Upper lobe of left lung (tissue), 6 donors: ENCODE measurements at regions not wholly inside any gene's neighbourhood (a gene's known extent, or its start where the extent isn't known, plus 50 kb on each side); places are given as distances from the start of the nearest gene placed in this dataset.

Experiments
- ATAC-seq, 2 donors: fragments of 200-7000 bp; cut with Tn5 transposase; one replicate each; pipeline ENCODE4 v1.9.1; 2022; ENCODE audit warnings: mild to moderate bottlenecking in 2 of 2, moderate library complexity in 2 of 2; ENCODE audit not compliant: low FRiP score in 2 of 2
- DNase-seq, 2 donors: peaks; one replicate each; pipeline ENCODE4 v3.0.0-alpha.2; 2019 to 2020
- H3K27ac ChIP-seq, 4 donors: fragments of 200-600 bp; sonication (generic); one replicate each; pipeline ENCODE4 v1.5.1; 2016 to 2019
- H3K27me3 ChIP-seq, 4 donors: fragments of 200-600 bp; sonication (generic); one replicate each; pipeline ENCODE4 v1.5.1; 2017 to 2019
- H3K36me3 ChIP-seq, 4 donors: fragments of 200-600 bp; sonication (generic); one replicate each; pipeline ENCODE4 v1.5.1; 2016 to 2019
- H3K4me1 ChIP-seq, 4 donors: fragments of 200-600 bp; sonication (generic); one replicate each; pipeline ENCODE4 v1.5.1; 2018 to 2019
- H3K4me3 ChIP-seq, 4 donors: fragments of 200-600 bp; sonication (generic); one replicate each; pipeline ENCODE4 v1.5.1; 2017 to 2019; ENCODE audit warnings: mild to moderate bottlenecking in 2 of 4, moderate library complexity in 1 of 4
- H3K9me3 ChIP-seq, 4 donors: fragments of 200-600 bp; sonication (generic); one replicate each; pipeline ENCODE4 v1.5.1; 2018 to 2019
- EP300 ChIP-seq, 4 donors: sonication (generic); formaldehyde crosslinking; IDR thresholded peaks; one replicate each; pipeline ENCODE4 v1.5.1; 2017; ENCODE audit warnings: antibody characterized with exemption in 4 of 4, control low read depth in 2 of 4
- POLR2A ChIP-seq, 4 donors: fragments of 450-650 bp; IDR thresholded peaks; one replicate each; pipeline ENCODE4 v1.5.1; 2016 to 2017; ENCODE audit warnings: antibody characterized with exemption in 4 of 4, mild to moderate bottlenecking in 2 of 4
- POLR2AphosphoS5 ChIP-seq, 2 donors: sonication (generic); formaldehyde crosslinking; IDR thresholded peaks; one replicate each; pipeline ENCODE4 v1.5.1; 2017; ENCODE audit warnings: antibody characterized with exemption in 2 of 2
- WGBS, 2 donors: methylation state at CpG; one replicate each; pipeline ENCODE4 v1.1.5; 2017 to 2018; 5-methylcytosine and 5-hydroxymethylcytosine counted together
- TF ChIP-seq, protein P1 (sequence below), 6 experiments: fragments of 450-650 bp in 4 of 6; fragments of 200-600 bp in 2 of 6; sonication (generic) in 2 of 6; IDR thresholded peaks; one replicate each; pipeline ENCODE4 v1.5.1; 2016 to 2019; ENCODE audit warnings: antibody characterized with exemption in 6 of 6
- donor health status: DM: no; HTN: no; CAD: no; lungs with moderate emphysema.
- donor health status: DM: no; HTN: yes; CAD: no; lungs with severe emphysema.

DNA sequence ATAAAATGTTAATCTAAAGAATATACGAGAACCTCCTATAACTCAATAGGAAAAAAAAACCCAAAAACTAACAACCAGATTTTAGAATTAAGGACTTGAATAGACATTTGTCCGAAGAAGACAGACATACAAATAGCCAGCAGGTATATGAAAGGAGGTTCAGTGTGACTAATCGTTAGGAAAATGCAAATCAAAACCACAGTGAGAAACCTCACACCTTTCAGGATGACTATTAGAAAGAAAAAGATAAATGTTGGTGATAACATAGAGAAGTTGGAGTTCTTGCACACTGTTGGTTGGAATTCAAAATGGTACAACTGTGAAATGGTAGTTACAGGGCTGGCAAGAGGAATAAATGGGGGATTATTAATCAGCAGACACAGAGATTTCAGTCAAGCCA is 339.0 kb downstream of the TMEM114 start:
- no peak for DNase-seq
- H3K4me1 ChIP-seq: no peaks in the 10 kb centered on the region
- H3K27me3 ChIP-seq: no peaks in the 10 kb centered on the region
- 75 to 77% methylated on average over 3 of the region's 3 CpGs for WGBS, 2 donors
- no peak overlapping the region for H3K27ac ChIP-seq
- ATAC-seq: no peak
- H3K9me3 ChIP-seq: no peaks in the 10 kb centered on the region
- H3K36me3 ChIP-seq: no peaks in the 10 kb centered on the region
- H3K4me3 ChIP-seq: no peak overlapping the region
- TF ChIP-seq POLR2A (IDR thresholded peaks at IDR 0.05): no peak
- TF ChIP-seq EP300 (IDR thresholded peaks at IDR 0.05): no peak
- no peak for TF ChIP-seq POLR2AphosphoS5 (IDR thresholded peaks at IDR 0.05)
- TF ChIP-seq, protein P1, sequence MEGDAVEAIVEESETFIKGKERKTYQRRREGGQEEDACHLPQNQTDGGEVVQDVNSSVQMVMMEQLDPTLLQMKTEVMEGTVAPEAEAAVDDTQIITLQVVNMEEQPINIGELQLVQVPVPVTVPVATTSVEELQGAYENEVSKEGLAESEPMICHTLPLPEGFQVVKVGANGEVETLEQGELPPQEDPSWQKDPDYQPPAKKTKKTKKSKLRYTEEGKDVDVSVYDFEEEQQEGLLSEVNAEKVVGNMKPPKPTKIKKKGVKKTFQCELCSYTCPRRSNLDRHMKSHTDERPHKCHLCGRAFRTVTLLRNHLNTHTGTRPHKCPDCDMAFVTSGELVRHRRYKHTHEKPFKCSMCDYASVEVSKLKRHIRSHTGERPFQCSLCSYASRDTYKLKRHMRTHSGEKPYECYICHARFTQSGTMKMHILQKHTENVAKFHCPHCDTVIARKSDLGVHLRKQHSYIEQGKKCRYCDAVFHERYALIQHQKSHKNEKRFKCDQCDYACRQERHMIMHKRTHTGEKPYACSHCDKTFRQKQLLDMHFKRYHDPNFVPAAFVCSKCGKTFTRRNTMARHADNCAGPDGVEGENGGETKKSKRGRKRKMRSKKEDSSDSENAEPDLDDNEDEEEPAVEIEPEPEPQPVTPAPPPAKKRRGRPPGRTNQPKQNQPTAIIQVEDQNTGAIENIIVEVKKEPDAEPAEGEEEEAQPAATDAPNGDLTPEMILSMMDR (IDR thresholded peaks at IDR 0.05): no peak

GRCh38 chr16:8247993-8248392 is 342.3 kb downstream of the TMEM114 start:
- no peaks in the 10 kb centered on the region for H3K27me3 ChIP-seq
- no peaks in the 10 kb centered on the region for H3K4me1 ChIP-seq
- no peak for ATAC-seq
- H3K9me3 ChIP-seq: no peaks in the 10 kb centered on the region
- no peak overlapping the region for H3K4me3 ChIP-seq
- TF ChIP-seq, protein P1 (IDR thresholded peaks at IDR 0.05): no peak
- no peak for TF ChIP-seq POLR2AphosphoS5 (IDR thresholded peaks at IDR 0.05)
- TF ChIP-seq EP300 (IDR thresholded peaks at IDR 0.05): no peak
- TF ChIP-seq POLR2A (IDR thresholded peaks at IDR 0.05): no peak
- no peak overlapping the region for H3K27ac ChIP-seq
- WGBS, 2 donors: 48% methylated on average over 8 of the region's 8 CpGs
- no peaks in the 10 kb centered on the region for H3K36me3 ChIP-seq
- no peak for DNase-seq

GRCh38 chr16:8243981-8244380 is 346.3 kb downstream of the TMEM114 start:
- no peak for DNase-seq
- 59 to 64% methylated on average over 4 of the region's 4 CpGs for WGBS, 2 donors
- Histone ChIP-seq H3K36me3 (no peaks in the 10 kb centered on the region), H3K27ac (no peak overlapping the region), H3K4me3 (no peak overlapping the region), H3K27me3 (no peaks in the 10 kb centered on the region), H3K9me3 (no peaks in the 10 kb centered on the region), H3K4me1 (no peaks in the 10 kb centered on the region)
- TF ChIP-seq, protein P1 (IDR thresholded peaks at IDR 0.05): no peak
- no peak for TF ChIP-seq EP300 (IDR thresholded peaks at IDR 0.05)
- no peak for TF ChIP-seq POLR2A (IDR thresholded peaks at IDR 0.05)
- no peak for ATAC-seq

DNA sequence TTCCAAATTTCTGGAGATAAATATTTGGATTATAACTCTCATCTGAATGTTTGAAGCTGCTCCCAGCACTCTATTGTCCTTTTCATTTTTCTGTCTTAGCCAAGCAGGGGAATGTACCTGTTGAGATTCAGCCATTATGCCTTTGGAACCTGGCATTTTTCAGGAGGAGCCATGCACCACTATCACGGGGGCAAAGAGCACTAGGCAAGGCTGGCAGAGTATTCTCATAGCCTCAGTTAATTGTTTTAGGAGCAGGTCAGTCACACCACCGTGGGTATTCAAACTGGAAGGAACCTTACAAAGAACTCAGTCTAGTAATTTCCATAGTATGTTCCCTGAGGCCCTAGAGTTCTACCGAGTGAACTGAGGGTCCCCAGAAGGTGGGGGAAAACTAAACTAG is 348.9 kb downstream of the TMEM114 start:
- Histone ChIP-seq H3K27ac (no peak overlapping the region), H3K27me3 (no peaks in the 10 kb centered on the region), H3K9me3 (no peaks in the 10 kb centered on the region), H3K4me1 (no peaks in the 10 kb centered on the region), H3K36me3 (no peaks in the 10 kb centered on the region), H3K4me3 (no peak overlapping the region)
- ATAC-seq: no peak
- no peak for DNase-seq
- TF ChIP-seq EP300 (IDR thresholded peaks at IDR 0.05) (no peak), POLR2AphosphoS5 (IDR thresholded peaks at IDR 0.05) (no peak)
- TF ChIP-seq, protein P1 (IDR thresholded peaks at IDR 0.05): no peak
- 59 to 69% methylated on average over 3 of the region's 3 CpGs for WGBS, 2 donors

GRCh38 chr16:8239443-8239842 is 350.9 kb downstream of the TMEM114 start:
- no peaks in the 10 kb centered on the region for H3K9me3 ChIP-seq
- no peak for ATAC-seq
- H3K36me3 ChIP-seq: no peaks in the 10 kb centered on the region
- DNase-seq: no peak
- H3K4me1 ChIP-seq: no peaks in the 10 kb centered on the region
- TF ChIP-seq POLR2A (IDR thresholded peaks at IDR 0.05) (no peak), EP300 (IDR thresholded peaks at IDR 0.05) (no peak), POLR2AphosphoS5 (IDR thresholded peaks at IDR 0.05) (no peak)
- TF ChIP-seq, protein P1 (IDR thresholded peaks at IDR 0.05): no peak
- no peak overlapping the region for H3K4me3 ChIP-seq
- WGBS, 2 donors: 77 to 87% methylated on average over 2 of the region's 2 CpGs
- no peaks in the 10 kb centered on the region for H3K27me3 ChIP-seq
- no peak overlapping the region for H3K27ac ChIP-seq
